ENCODE measurements at regions not wholly inside any gene's neighbourhood (a gene's known extent, or its start where the extent isn't known, plus 50 kb on each side); places are given as distances from the start of the nearest gene placed in this dataset.

- H3K4me1 ChIP-seq, result no peaks in the 10 kb centered on the region
- H3K27ac ChIP-seq, result no peak overlapping the region
- no peaks in the 10 kb centered on the region for H3K36me3 ChIP-seq
- no peaks in the 10 kb centered on the region for H3K27me3 ChIP-seq
- H3K9me3 ChIP-seq, result no peaks in the 10 kb centered on the region
- no peak for DNase-seq
- TF ChIP-seq CTCF (IDR thresholded peaks at IDR 0.05), result no peak
- intact Hi-C loops (cut with DNase I; ENCODE audit: low total_unique reads), result no loop called here
- no peak overlapping the region for H3K4me3 ChIP-seq
Measured at GRCh38 chr20:34175079-34175478, 63.0 kb upstream of the EIF2S2 start.

- Histone ChIP-seq H3K36me3 (no peaks in the 10 kb centered on the region), H3K4me3 (no peak overlapping the region), H3K27ac (no peak overlapping the region), H3K9me3 (no peaks in the 10 kb centered on the region), H3K27me3 (no peaks in the 10 kb centered on the region), H3K4me1 (no peaks in the 10 kb centered on the region)
- intact Hi-C loops (cut with DNase I; ENCODE audit: low total_unique reads), result no loop called here
- no peak for TF ChIP-seq CTCF (IDR thresholded peaks at IDR 0.05)
- no peak for DNase-seq
Measured at GRCh38 chr20:34175879-34176278, 63.8 kb upstream of the EIF2S2 start.

GRCh38 chr20:34177052-34177451 lies 64.2 kb upstream of the ASIP start:
- no peaks in the 10 kb centered on the region for H3K4me1 ChIP-seq
- no peak for DNase-seq
- TF ChIP-seq CTCF (IDR thresholded peaks at IDR 0.05), result no peak
- no peaks in the 10 kb centered on the region for H3K36me3 ChIP-seq
- no peak overlapping the region for H3K4me3 ChIP-seq
- H3K9me3 ChIP-seq, result no peaks in the 10 kb centered on the region
- no peak overlapping the region for H3K27ac ChIP-seq
- no peaks in the 10 kb centered on the region for H3K27me3 ChIP-seq
- intact Hi-C loops (cut with DNase I; ENCODE audit: low total_unique reads), result no loop called here

GRCh38 chr20:34179637-34180360 lies 61.4 kb upstream of the ASIP start:
- Histone ChIP-seq H3K4me3 (no peak overlapping the region), H3K9me3 (no peaks in the 10 kb centered on the region), H3K27ac (no peak overlapping the region), H3K4me1 (no peaks in the 10 kb centered on the region), H3K36me3 (no peaks in the 10 kb centered on the region), H3K27me3 (peaks cover 0 to 9% of the 10 kb centered on the region in 2 donors)
- intact Hi-C loops (cut with DNase I; ENCODE audit: low total_unique reads), result no loop called here
- no peak for DNase-seq
- TF ChIP-seq CTCF (IDR thresholded peaks at IDR 0.05), result no peak

- DNase-seq, result no peak
- no peak for TF ChIP-seq CTCF (IDR thresholded peaks at IDR 0.05)
- Histone ChIP-seq H3K4me3 (no peak overlapping the region), H3K9me3 (no peaks in the 10 kb centered on the region), H3K36me3 (no peaks in the 10 kb centered on the region), H3K27me3 (peaks cover 0 to 9% of the 10 kb centered on the region in 2 donors), H3K4me1 (no peaks in the 10 kb centered on the region), H3K27ac (no peak overlapping the region)
- intact Hi-C loops (cut with DNase I; ENCODE audit: low total_unique reads), result no loop called here
Measured at GRCh38 chr20:34180460-34181120, 60.6 kb upstream of the ASIP start.
